Endothelial cell of umbilical vein (primary cell): ENCODE measurements at regions not wholly inside any gene's neighbourhood (a gene's known extent, or its start where the extent isn't known, plus 50 kb on each side); places are given as distances from the start of the nearest gene placed in this dataset.

Experiments
- BruUV-seq: library from RNA; stranded (reverse); fragments of 400-500 nt; replicated peaks from 2 replicates; lab custom pipeline; 2021; lab: Mats Ljungman, UMichigan
- CTCF ChIA-PET: fragments of 300-600, 350-600 bp; sonication (Branson Sonifier 250); formaldehyde crosslinking; loops from one replicate; lab custom pipeline; 2021; ENCODE audit warnings: antibody characterized with exemption, inconsistent platforms; lab: Charles Lee
- POLR2A ChIA-PET: fragments of 300-600, 350-600 bp; sonication (Branson Sonifier 250); formaldehyde crosslinking; loops from one replicate; lab custom pipeline; 2021; ENCODE audit warnings: antibody characterized with exemption, inconsistent platforms; lab: Charles Lee
- DNase-seq: peaks from one replicate; pipeline ENCODE4 v3.0.0-alpha.2; 2011; ENCODE audit warnings: low read depth, low spot score
- FAIRE-seq: peaks from 2 replicates; lab custom pipeline; 2011; peaks lifted over from hg19 to GRCh38; lab: Jason Lieb, UNC
- H2AFZ ChIP-seq: 2 replicates; pipeline ENCODE4 v1.6.0; 2012; ENCODE audit warnings: low read depth, low read length, control low read depth, inconsistent platforms
- H3K27ac ChIP-seq: 2 replicates; pipeline ENCODE4 v1.5.1; 2011; ENCODE audit warnings: low read depth, mild to moderate bottlenecking, control low read depth, low read length, moderate library complexity; ENCODE audit not compliant: insufficient read depth
- H3K27me3 ChIP-seq, 2 experiments: 2 replicates each; pipeline versions ENCODE4 v1.6.0 to v1.6.1; 2011; ENCODE audit warnings: low read length in 2 of 2, mixed read lengths in 1 of 2; ENCODE audit not compliant: control insufficient read depth in 2 of 2, insufficient read depth in 2 of 2
- H3K36me3 ChIP-seq, 2 experiments: 2 replicates in 1 of 2; 3 replicates in 1 of 2; pipeline ENCODE4 v1.5.1; 2011; ENCODE audit warnings: low read length in 2 of 2, mild to moderate bottlenecking in 1 of 2, moderate library complexity in 1 of 2; ENCODE audit not compliant: control insufficient read depth in 2 of 2, insufficient read depth in 2 of 2; ENCODE audit errors: extremely low read depth in 1 of 2
- H3K4me1 ChIP-seq: 3 replicates; pipeline ENCODE4 v1.5.1; 2011; ENCODE audit warnings: mild to moderate bottlenecking, low read length; ENCODE audit not compliant: control insufficient read depth, insufficient read depth; ENCODE audit errors: extremely low read depth
- H3K4me2 ChIP-seq: 2 replicates; pipeline ENCODE4 v1.6.1; 2011; ENCODE audit warnings: low read length, control low read depth, mixed read lengths; ENCODE audit not compliant: insufficient read depth
- H3K4me3 ChIP-seq, 3 experiments: fragments of 200-600 bp in 1 of 3; sonication (generic), shearing (Covaris generic) in 1 of 3; replicated peaks in 1 of 3; 2 replicates each; pipeline ENCODE4 v1.5.1; 2011 to 2016; ENCODE audit warnings: control low read depth in 3 of 3, low read length in 3 of 3, mild to moderate bottlenecking in 2 of 3, inconsistent platforms in 1 of 3, low read depth in 1 of 3, moderate library complexity in 1 of 3; ENCODE audit not compliant: insufficient read depth in 1 of 3
- H3K79me2 ChIP-seq: 2 replicates; pipeline ENCODE4 v1.6.0; 2012; ENCODE audit warnings: low read length, inconsistent platforms; ENCODE audit not compliant: control insufficient read depth, insufficient read depth
- H3K9ac ChIP-seq: replicated peaks from 2 replicates; pipeline ENCODE3; 2011; ENCODE audit warnings: low read length, control low read depth; ENCODE audit not compliant: insufficient read depth; ENCODE audit errors: extremely low read depth
- H3K9me1 ChIP-seq: replicated peaks from 3 replicates; pipeline ENCODE4 v1.6.0; 2011; ENCODE audit warnings: mild to moderate bottlenecking, low read length; ENCODE audit not compliant: control insufficient read depth, insufficient read depth; ENCODE audit errors: extremely low read depth
- H3K9me3 ChIP-seq: replicated peaks from 2 replicates; pipeline ENCODE4 v1.5.1; 2012; ENCODE audit warnings: low read length, inconsistent platforms; ENCODE audit not compliant: control insufficient read depth, insufficient read depth
- H4K20me1 ChIP-seq: replicated peaks from 2 replicates; pipeline ENCODE3; 2011; ENCODE audit warnings: mild to moderate bottlenecking, low read length; ENCODE audit not compliant: control insufficient read depth, insufficient read depth; ENCODE audit errors: extremely low read depth
- EZH2 ChIP-seq: IDR thresholded peaks from 2 replicates; pipeline ENCODE4 v1.6.1; 2012; ENCODE audit warnings: borderline replicate concordance, low read depth, mild to moderate bottlenecking, moderate library complexity, low read length, inconsistent platforms; ENCODE audit not compliant: severe bottlenecking
- FOS ChIP-seq: IDR thresholded peaks from 2 replicates; pipeline ENCODE4 v1.6.1; 2011; ENCODE audit warnings: mild to moderate bottlenecking, low read length, moderate library complexity, borderline replicate concordance; ENCODE audit not compliant: insufficient read depth
- GATA2 ChIP-seq: IDR thresholded peaks from 2 replicates; pipeline ENCODE4 v1.7.0; 2011; ENCODE audit warnings: low read depth, mild to moderate bottlenecking, moderate library complexity, mixed read lengths, low read length; ENCODE audit not compliant: insufficient read length, insufficient read depth
- JUN ChIP-seq: IDR thresholded peaks from 2 replicates; pipeline ENCODE4 v1.6.1; 2011; ENCODE audit warnings: borderline replicate concordance, low read depth; ENCODE audit not compliant: insufficient read length, insufficient read depth
- MYC ChIP-seq: IDR thresholded peaks from one replicate; pipeline ENCODE4 v1.6.1; 2011; ENCODE audit warnings: mild to moderate bottlenecking, low read depth, low read length
- POLR2AphosphoS5 ChIP-seq: IDR thresholded peaks from 2 replicates; pipeline ENCODE4 v1.6.1; 2012; ENCODE audit warnings: low read depth, mild to moderate bottlenecking, control low read depth, low read length, moderate library complexity; ENCODE audit not compliant: insufficient read depth
- dilution Hi-C: fragments of 300-500 bp; cut with MboI; formaldehyde crosslinking; loops from one replicate; pipeline ENCODE4 v1.15.0; 2019; ENCODE audit warnings: low sequenced_read_pairs; ENCODE audit not compliant: extremely low pct_ligation_motif_present
- intact Hi-C: fragments of 100-400 bp; cut with micrococcal nuclease; formaldehyde crosslinking; loops from one replicate; pipeline ENCODE4 v1.10.0; 2022
- TF ChIP-seq, protein P1 (sequence below), 2 donors: IDR thresholded peaks; 1 replicate in 1 of 2; 2 replicates in 1 of 2; pipeline ENCODE4 v1.5.1; 2011; ENCODE audit warnings: low read length in 2 of 2, mild to moderate bottlenecking in 2 of 2, moderate library complexity in 2 of 2, control low read depth in 1 of 2, inconsistent platforms in 1 of 2, low read depth in 1 of 2; ENCODE audit not compliant: insufficient read depth in 1 of 2; ENCODE audit errors: extremely low read depth in 1 of 2
- TF ChIP-seq, protein P2 (sequence below): IDR thresholded peaks from 2 replicates; pipeline ENCODE4 v1.6.1; 2011; ENCODE audit not compliant: insufficient read depth, insufficient read length

DNA sequence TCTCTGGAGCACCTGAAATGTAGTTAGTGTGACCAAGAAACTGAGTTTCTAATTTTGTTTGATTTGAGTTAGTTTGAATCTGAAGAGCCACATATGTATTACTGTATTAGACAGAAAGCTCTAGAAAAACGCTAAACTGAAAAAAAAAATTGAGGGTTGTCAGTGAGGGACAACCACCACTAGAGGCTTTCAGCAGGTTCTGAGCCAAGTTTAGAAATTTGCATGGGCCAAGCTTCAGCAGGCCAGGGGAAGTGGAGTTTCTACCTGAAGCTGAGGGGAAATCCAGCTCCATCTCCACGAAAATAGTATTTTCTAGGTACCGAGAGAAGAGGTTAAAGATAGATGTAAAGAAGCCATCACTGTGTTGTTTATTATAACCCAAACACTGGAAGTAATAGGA, 77.9 kb upstream of the PLXNA4 start:
- dilution Hi-C loops (no loop called here), intact Hi-C loops (no loop called here)
- Histone ChIP-seq H3K9me3 (no peaks in the 10 kb centered on the region), H3K36me3 (no peaks in the 10 kb centered on the region), H3K4me2 (no peak overlapping the region), H2AFZ (no peak overlapping the region), H4K20me1 (no peaks in the 10 kb centered on the region), H3K27me3 (peaks cover 9 to 11% of the 10 kb centered on the region in 2 experiments), H3K4me1 (peaks cover 4% of the 10 kb centered on the region), H3K9me1 (no peaks in the 10 kb centered on the region), H3K9ac (no peak overlapping the region), H3K27ac (no peak overlapping the region), H3K79me2 (no peaks in the 10 kb centered on the region), H3K4me3 (no peak overlapping the region)
- FAIRE-seq (no peak), DNase-seq (no peak)
- TF ChIP-seq, protein P1, sequence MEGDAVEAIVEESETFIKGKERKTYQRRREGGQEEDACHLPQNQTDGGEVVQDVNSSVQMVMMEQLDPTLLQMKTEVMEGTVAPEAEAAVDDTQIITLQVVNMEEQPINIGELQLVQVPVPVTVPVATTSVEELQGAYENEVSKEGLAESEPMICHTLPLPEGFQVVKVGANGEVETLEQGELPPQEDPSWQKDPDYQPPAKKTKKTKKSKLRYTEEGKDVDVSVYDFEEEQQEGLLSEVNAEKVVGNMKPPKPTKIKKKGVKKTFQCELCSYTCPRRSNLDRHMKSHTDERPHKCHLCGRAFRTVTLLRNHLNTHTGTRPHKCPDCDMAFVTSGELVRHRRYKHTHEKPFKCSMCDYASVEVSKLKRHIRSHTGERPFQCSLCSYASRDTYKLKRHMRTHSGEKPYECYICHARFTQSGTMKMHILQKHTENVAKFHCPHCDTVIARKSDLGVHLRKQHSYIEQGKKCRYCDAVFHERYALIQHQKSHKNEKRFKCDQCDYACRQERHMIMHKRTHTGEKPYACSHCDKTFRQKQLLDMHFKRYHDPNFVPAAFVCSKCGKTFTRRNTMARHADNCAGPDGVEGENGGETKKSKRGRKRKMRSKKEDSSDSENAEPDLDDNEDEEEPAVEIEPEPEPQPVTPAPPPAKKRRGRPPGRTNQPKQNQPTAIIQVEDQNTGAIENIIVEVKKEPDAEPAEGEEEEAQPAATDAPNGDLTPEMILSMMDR (IDR thresholded peaks at IDR 0.05; ENCODE audit: extremely low read depth in 1 of 2, insufficient read depth in 1 of 2, low read depth in 1 of 2, low read length in 2 of 2): peak; percentile 5 to 30
- TF ChIP-seq FOS: no peak
- no TSS peak for BruUV-seq
- POLR2A ChIA-PET: no interaction called here
- CTCF ChIA-PET: interaction anchor here (1.0 to 2.1 kb wide), 5 partner anchors 11 to 780 kb away, joined by 3 to 6 read pairs (median 4); no protein-coding TSS in a partner anchor

DNA sequence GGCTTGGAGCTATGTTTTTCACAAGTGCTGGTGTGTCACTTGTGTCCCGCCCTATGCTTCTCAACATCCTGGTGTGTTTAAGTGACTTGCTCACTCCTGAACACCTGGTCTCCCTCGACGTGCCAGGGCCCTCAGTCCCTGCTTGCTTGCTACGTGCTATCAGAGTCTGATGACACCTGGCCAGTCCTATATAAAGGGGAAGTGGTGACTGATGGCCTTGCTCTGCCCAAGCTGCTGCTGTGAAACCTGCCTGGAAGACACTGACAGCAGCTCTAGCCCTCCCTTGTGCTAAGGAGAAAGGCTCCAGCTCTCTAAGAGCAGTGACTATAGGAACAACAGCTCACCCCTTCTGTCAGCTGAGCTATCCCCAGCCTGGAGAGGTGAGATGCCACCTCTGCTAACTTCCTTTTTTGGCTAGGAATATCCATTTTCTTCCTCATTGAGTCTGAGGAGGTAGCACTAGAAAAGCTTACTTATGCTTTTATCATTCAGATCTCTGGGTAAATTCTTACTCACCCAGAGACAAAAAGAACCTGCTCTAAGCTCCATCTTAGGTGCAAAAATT, 77.2 kb upstream of the PLXNA4 start:
- dilution Hi-C loops (no loop called here), intact Hi-C loops (no loop called here)
- Histone ChIP-seq H3K79me2 (no peaks in the 10 kb centered on the region), H3K4me2 (no peak overlapping the region), H3K9me3 (no peaks in the 10 kb centered on the region), H3K4me1 (peaks cover 4% of the 10 kb centered on the region), H3K9ac (no peak overlapping the region), H2AFZ (no peak overlapping the region), H3K27ac (no peak overlapping the region), H3K27me3 (peaks cover 9 to 11% of the 10 kb centered on the region in 2 experiments), H3K9me1 (no peaks in the 10 kb centered on the region), H3K36me3 (no peaks in the 10 kb centered on the region), H4K20me1 (no peaks in the 10 kb centered on the region), H3K4me3 (no peak overlapping the region)
- no TSS peak for BruUV-seq
- POLR2A ChIA-PET: no interaction called here
- FAIRE-seq: no peak
- CTCF ChIA-PET: interaction anchor here (1.0 to 1.7 kb wide), 5 partner anchors 12 to 73 kb away, joined by 3 to 6 read pairs (median 4); no protein-coding TSS in a partner anchor
- no peak for TF ChIP-seq POLR2AphosphoS5
- TF ChIP-seq GATA2: no peak
- TF ChIP-seq, protein P2, sequence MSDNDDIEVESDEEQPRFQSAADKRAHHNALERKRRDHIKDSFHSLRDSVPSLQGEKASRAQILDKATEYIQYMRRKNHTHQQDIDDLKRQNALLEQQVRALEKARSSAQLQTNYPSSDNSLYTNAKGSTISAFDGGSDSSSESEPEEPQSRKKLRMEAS: no peak
- TF ChIP-seq JUN: no peak
- TF ChIP-seq MYC: no peak
- TF ChIP-seq, protein P1 (IDR thresholded peaks at IDR 0.05; ENCODE audit: extremely low read depth in 1 of 2, insufficient read depth in 1 of 2, low read depth in 1 of 2, low read length in 2 of 2): no peak
- TF ChIP-seq EZH2: no peak
- no peak for TF ChIP-seq FOS
- no peak for DNase-seq
